ENCODE measurements at regions not wholly inside any gene's neighbourhood (a gene's known extent, or its start where the extent isn't known, plus 50 kb on each side); places are given as distances from the start of the nearest gene placed in this dataset.

GRCh38 chrX:16316331-16316730 is 149.1 kb downstream of the MAGEB17 start:
- Histone ChIP-seq H3K4me3 (ENCODE audit: low read length, poor library complexity, severe bottlenecking) (no peak overlapping the region), H3K9me3 (ENCODE audit: insufficient read depth, low read depth, low read length) (no peaks in the 10 kb centered on the region), H3K27me3 (ENCODE audit: insufficient read depth, low read length, poor library complexity, severe bottlenecking) (no peaks in the 10 kb centered on the region), H4K20me1 (ENCODE audit: insufficient read depth, low read length, poor library complexity, severe bottlenecking) (no peaks in the 10 kb centered on the region), H3K36me3 (ENCODE audit: insufficient read depth, low read length) (no peaks in the 10 kb centered on the region), H3K79me2 (ENCODE audit: insufficient read depth, low read length) (no peaks in the 10 kb centered on the region), H3K4me1 (ENCODE audit: insufficient read depth, low read length, poor library complexity, severe bottlenecking) (no peaks in the 10 kb centered on the region), H3K9me2 (replicated peaks; ENCODE audit: low read depth, low read length) (no peaks in the 10 kb centered on the region), H3K9ac (ENCODE audit: low read depth, low read length, poor library complexity, severe bottlenecking) (no peak overlapping the region), H3K4me2 (ENCODE audit: low read depth, low read length, poor library complexity, severe bottlenecking) (no peak overlapping the region), H2AFZ (ENCODE audit: low read length) (no peak overlapping the region), H3F3A (ENCODE audit: low read depth) (no peaks in the 10 kb centered on the region)
- no peak for TF ChIP-seq CTCF (conservative IDR thresholded peaks at IDR 0.05; ENCODE audit: low read length)
- no peak for TF ChIP-seq EZH2phosphoT487 (IDR thresholded peaks at IDR 0.05; ENCODE audit: borderline replicate concordance)

GRCh38 chrX:16319929-16320328 is 152.6 kb downstream of the MAGEB17 start:
- Histone ChIP-seq H3K9me3 (ENCODE audit: insufficient read depth, low read depth, low read length) (no peaks in the 10 kb centered on the region), H2AFZ (ENCODE audit: low read length) (no peak overlapping the region), H3K9ac (ENCODE audit: low read depth, low read length, poor library complexity, severe bottlenecking) (no peak overlapping the region), H3K9me2 (replicated peaks; ENCODE audit: low read depth, low read length) (no peaks in the 10 kb centered on the region), H4K20me1 (ENCODE audit: insufficient read depth, low read length, poor library complexity, severe bottlenecking) (no peaks in the 10 kb centered on the region), H3K4me1 (ENCODE audit: insufficient read depth, low read length, poor library complexity, severe bottlenecking) (no peaks in the 10 kb centered on the region), H3K27me3 (ENCODE audit: insufficient read depth, low read length, poor library complexity, severe bottlenecking) (no peaks in the 10 kb centered on the region), H3K4me2 (ENCODE audit: low read depth, low read length, poor library complexity, severe bottlenecking) (no peak overlapping the region), H3K36me3 (ENCODE audit: insufficient read depth, low read length) (no peaks in the 10 kb centered on the region), H3F3A (ENCODE audit: low read depth) (no peaks in the 10 kb centered on the region), H3K79me2 (ENCODE audit: insufficient read depth, low read length) (no peaks in the 10 kb centered on the region), H3K4me3 (ENCODE audit: low read length, poor library complexity, severe bottlenecking) (no peak overlapping the region)
- TF ChIP-seq CTCF (conservative IDR thresholded peaks at IDR 0.05; ENCODE audit: low read length) = no peak
- no peak for TF ChIP-seq EZH2phosphoT487 (IDR thresholded peaks at IDR 0.05; ENCODE audit: borderline replicate concordance)

- Histone ChIP-seq H3K4me3 (ENCODE audit: low read length, poor library complexity, severe bottlenecking) (no peak overlapping the region), H3K4me2 (ENCODE audit: low read depth, low read length, poor library complexity, severe bottlenecking) (no peak overlapping the region), H3K4me1 (ENCODE audit: insufficient read depth, low read length, poor library complexity, severe bottlenecking) (no peaks in the 10 kb centered on the region), H3K9me3 (ENCODE audit: insufficient read depth, low read depth, low read length) (no peaks in the 10 kb centered on the region), H3F3A (ENCODE audit: low read depth) (no peaks in the 10 kb centered on the region), H3K79me2 (ENCODE audit: insufficient read depth, low read length) (no peaks in the 10 kb centered on the region), H3K27me3 (ENCODE audit: insufficient read depth, low read length, poor library complexity, severe bottlenecking) (no peaks in the 10 kb centered on the region), H4K20me1 (ENCODE audit: insufficient read depth, low read length, poor library complexity, severe bottlenecking) (no peaks in the 10 kb centered on the region), H3K9ac (ENCODE audit: low read depth, low read length, poor library complexity, severe bottlenecking) (no peak overlapping the region), H3K36me3 (ENCODE audit: insufficient read depth, low read length) (no peaks in the 10 kb centered on the region), H2AFZ (ENCODE audit: low read length) (no peak overlapping the region), H3K9me2 (replicated peaks; ENCODE audit: low read depth, low read length) (no peaks in the 10 kb centered on the region)
- TF ChIP-seq EZH2phosphoT487 (IDR thresholded peaks at IDR 0.05; ENCODE audit: borderline replicate concordance) = no peak
- TF ChIP-seq CTCF (conservative IDR thresholded peaks at IDR 0.05; ENCODE audit: low read length) = no peak
These were observed 153.6 kb downstream of the MAGEB17 start for GRCh38 chrX:16320765-16321355.

Measured in Loucy (cell line).